Tibial nerve (tissue), 4 donors: ENCODE measurements at regions not wholly inside any gene's neighbourhood (a gene's known extent, or its start where the extent isn't known, plus 50 kb on each side); places are given as distances from the start of the nearest gene placed in this dataset.
"Not testable (repeated sequence)": the region's sequence is repeated elsewhere in the genome, so short reads cannot be mapped to it uniquely, and the experiment has no call there.

Source experiments
- DNase-seq, 2 donors: peaks; one replicate each; pipeline ENCODE4 v3.0.0-alpha.2; 2019; ENCODE audit warnings: low spot score in 2 of 2
- H3K27ac ChIP-seq, 4 donors: fragments of 200-600 bp; sonication (generic) in 3 of 4; one replicate each; pipeline ENCODE4 v1.5.1; 2017 to 2019; ENCODE audit warnings: mild to moderate bottlenecking in 1 of 4
- H3K27me3 ChIP-seq, 2 donors: fragments of 200-600 bp; sonication (generic) in 1 of 2; one replicate each; pipeline versions ENCODE4 v1.5.1 to v1.6.0; 2017 to 2019
- H3K36me3 ChIP-seq, 3 donors: fragments of 200-600 bp; sonication (generic); one replicate each; pipeline ENCODE4 v1.5.1; 2018 to 2019
- H3K4me1 ChIP-seq, 4 donors: fragments of 200-600 bp; sonication (generic) in 3 of 4; one replicate each; pipeline ENCODE4 v1.5.1; 2017 to 2019
- H3K4me3 ChIP-seq, 4 donors: fragments of 200-600 bp; sonication (generic) in 3 of 4; one replicate each; pipeline ENCODE4 v1.5.1; 2017 to 2019; ENCODE audit warnings: mild to moderate bottlenecking in 1 of 4, moderate library complexity in 1 of 4
- H3K9me3 ChIP-seq, 4 donors: fragments of 200-600 bp; sonication (generic) in 3 of 4; one replicate each; pipeline ENCODE4 v1.5.1; 2017 to 2019
- EP300 ChIP-seq, 2 donors: sonication (generic); formaldehyde crosslinking; IDR thresholded peaks; one replicate each; pipeline ENCODE4 v1.6.1; 2017; ENCODE audit warnings: antibody characterized with exemption in 2 of 2, mild to moderate bottlenecking in 1 of 2
- POLR2A ChIP-seq, 2 donors: fragments of 450-650 bp; IDR thresholded peaks; one replicate each; pipeline ENCODE4 v1.6.1; 2017; ENCODE audit warnings: antibody characterized with exemption in 2 of 2, mild to moderate bottlenecking in 2 of 2, moderate library complexity in 2 of 2
- WGBS, 2 donors: methylation state at CpG; one replicate each; pipeline ENCODE4 v1.1.5; 2018; 5-methylcytosine and 5-hydroxymethylcytosine counted together
- TF ChIP-seq, protein P1 (sequence below), 5 experiments: fragments of 200-600 bp in 3 of 5; fragments of 450-650 bp in 2 of 5; sonication (generic) in 3 of 5; IDR thresholded peaks; one replicate each; pipeline ENCODE4 v1.5.1; 2016 to 2019; ENCODE audit warnings: antibody characterized with exemption in 5 of 5, mild to moderate bottlenecking in 3 of 5, moderate library complexity in 2 of 5

DNA sequence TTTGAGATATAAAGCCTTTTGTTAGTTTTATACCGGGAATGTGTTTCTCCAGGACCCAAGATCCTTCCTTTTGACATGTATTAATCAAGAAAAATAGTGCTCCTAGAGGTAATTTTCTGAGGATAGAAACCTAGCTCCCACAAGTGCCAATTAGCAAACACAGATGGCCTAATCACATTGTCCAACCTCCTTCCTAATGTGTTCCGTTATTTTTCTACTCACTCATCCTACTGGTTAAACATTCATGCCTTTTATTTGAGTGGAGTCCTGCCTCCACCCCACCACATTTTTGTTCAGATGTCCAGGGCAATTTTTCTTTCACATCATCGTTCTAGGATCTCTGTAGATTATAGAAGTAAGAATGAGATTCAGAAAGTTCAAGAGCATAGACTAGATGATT, 610.0 kb upstream of the MBL2 start:
- Histone ChIP-seq H3K4me1 (no peaks in the 10 kb centered on the region), H3K27me3 (no peaks in the 10 kb centered on the region), H3K27ac (no peak overlapping the region), H3K36me3 (no peaks in the 10 kb centered on the region), H3K9me3 (no peaks in the 10 kb centered on the region), H3K4me3 (no peak overlapping the region)
- WGBS, 2 donors: 62 to 64% methylated on average over 3 of the region's 3 CpGs
- no peak for DNase-seq
- TF ChIP-seq POLR2A (IDR thresholded peaks at IDR 0.05) (no peak), EP300 (IDR thresholded peaks at IDR 0.05) (no peak)
- TF ChIP-seq, protein P1, sequence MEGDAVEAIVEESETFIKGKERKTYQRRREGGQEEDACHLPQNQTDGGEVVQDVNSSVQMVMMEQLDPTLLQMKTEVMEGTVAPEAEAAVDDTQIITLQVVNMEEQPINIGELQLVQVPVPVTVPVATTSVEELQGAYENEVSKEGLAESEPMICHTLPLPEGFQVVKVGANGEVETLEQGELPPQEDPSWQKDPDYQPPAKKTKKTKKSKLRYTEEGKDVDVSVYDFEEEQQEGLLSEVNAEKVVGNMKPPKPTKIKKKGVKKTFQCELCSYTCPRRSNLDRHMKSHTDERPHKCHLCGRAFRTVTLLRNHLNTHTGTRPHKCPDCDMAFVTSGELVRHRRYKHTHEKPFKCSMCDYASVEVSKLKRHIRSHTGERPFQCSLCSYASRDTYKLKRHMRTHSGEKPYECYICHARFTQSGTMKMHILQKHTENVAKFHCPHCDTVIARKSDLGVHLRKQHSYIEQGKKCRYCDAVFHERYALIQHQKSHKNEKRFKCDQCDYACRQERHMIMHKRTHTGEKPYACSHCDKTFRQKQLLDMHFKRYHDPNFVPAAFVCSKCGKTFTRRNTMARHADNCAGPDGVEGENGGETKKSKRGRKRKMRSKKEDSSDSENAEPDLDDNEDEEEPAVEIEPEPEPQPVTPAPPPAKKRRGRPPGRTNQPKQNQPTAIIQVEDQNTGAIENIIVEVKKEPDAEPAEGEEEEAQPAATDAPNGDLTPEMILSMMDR (IDR thresholded peaks at IDR 0.05): no peak

DNA sequence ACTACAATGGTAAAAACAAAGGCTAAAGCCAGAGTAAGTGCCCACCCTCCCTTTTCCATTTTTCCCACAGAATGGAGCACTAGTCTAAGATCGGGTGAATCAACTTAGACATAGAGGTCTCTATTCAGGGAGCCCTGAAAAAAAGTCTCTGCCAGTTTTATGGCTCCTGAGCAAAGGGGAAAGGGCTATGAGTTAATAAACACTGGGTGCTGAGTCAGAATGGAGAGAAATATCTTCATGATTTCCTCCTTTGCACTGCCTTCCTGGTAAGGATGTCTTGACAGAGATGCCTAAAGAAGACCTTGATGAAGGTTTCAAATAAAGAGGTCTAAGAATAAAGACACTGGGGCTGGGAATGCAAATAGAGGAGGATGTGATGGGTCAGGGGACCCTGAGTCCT, 607.4 kb upstream of the MBL2 start:
- Histone ChIP-seq H3K4me3 (no peak overlapping the region), H3K36me3 (no peaks in the 10 kb centered on the region), H3K4me1 (no peaks in the 10 kb centered on the region), H3K27ac (no peak overlapping the region), H3K9me3 (no peaks in the 10 kb centered on the region), H3K27me3 (no peaks in the 10 kb centered on the region)
- DNase-seq: no peak
- WGBS, 2 donors: 39 to 44% methylated on average over 1 of the region's 1 CpG
- TF ChIP-seq EP300 (IDR thresholded peaks at IDR 0.05) (no peak), POLR2A (IDR thresholded peaks at IDR 0.05) (no peak)
- TF ChIP-seq, protein P1 (IDR thresholded peaks at IDR 0.05): no peak

DNA sequence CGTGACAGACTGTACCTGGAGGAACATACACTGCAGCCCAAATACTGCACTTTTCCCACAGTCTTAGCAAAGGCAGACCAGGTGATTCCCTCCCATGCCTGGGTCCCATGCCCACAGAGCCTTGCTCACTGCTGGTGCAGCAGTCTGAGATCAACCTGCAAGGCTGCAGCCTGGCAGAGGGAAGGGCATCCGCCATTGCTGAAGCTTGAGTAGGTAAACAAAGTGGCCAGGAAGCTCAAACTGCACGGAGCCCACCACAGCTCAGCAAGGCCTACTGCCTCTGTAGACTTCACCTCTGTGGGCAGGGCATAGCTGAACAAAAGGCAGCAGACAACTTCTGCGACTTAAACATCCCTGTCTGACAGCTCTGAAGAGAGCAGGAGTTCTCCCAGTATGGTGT, 597.8 kb upstream of the MBL2 start:
- WGBS, 2 donors: 78 to 91% methylated on average over 4 of the region's 4 CpGs
- TF ChIP-seq EP300 (IDR thresholded peaks at IDR 0.05): no peak
- TF ChIP-seq, protein P1 (IDR thresholded peaks at IDR 0.05): no peak
- no peak for TF ChIP-seq POLR2A (IDR thresholded peaks at IDR 0.05)
- no peaks in the 10 kb centered on the region for H3K4me1 ChIP-seq

DNA sequence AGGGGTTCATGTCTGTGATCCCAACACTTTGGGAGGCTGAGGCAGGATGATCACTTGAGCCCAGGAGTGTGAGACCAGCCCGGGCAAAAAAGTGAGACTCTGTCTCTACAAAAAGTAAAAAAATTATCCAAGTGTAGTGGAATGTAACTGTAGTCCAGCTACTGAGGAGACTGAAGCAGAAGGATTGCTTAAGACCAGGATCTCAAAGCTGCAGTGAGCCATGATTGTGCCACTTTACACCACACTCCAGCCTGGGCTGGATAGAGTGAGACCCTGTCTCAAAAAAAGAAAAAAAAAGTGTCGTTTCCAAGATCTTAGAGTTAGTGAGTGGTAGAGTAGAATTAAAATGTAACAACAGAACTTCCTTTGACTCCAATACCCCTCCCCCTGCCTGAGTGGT, 589.4 kb upstream of the MBL2 start:
- H3K36me3 ChIP-seq: no peaks in the 10 kb centered on the region
- no peak overlapping the region for H3K27ac ChIP-seq
- no peak for DNase-seq
- H3K4me3 ChIP-seq: no peak overlapping the region
- H3K4me1 ChIP-seq: no peaks in the 10 kb centered on the region
- TF ChIP-seq, protein P1 (IDR thresholded peaks at IDR 0.05): no peak
- TF ChIP-seq EP300 (IDR thresholded peaks at IDR 0.05) (no peak), POLR2A (IDR thresholded peaks at IDR 0.05) (no peak)
- WGBS, 2 donors: 59 to 60% methylated on average over 2 of the region's 2 CpGs
- H3K27me3 ChIP-seq: no peaks in the 10 kb centered on the region
- no peaks in the 10 kb centered on the region for H3K9me3 ChIP-seq

More for the DNA sequence above, 597.8 kb upstream of the MBL2 start:
- peaks cover 0 to 3% (median 0%) of the 10 kb centered on the region in 4 donors for H3K9me3 ChIP-seq
- H3K36me3 ChIP-seq: no peaks in the 10 kb centered on the region
- H3K27me3 ChIP-seq: no peaks in the 10 kb centered on the region
- no peak overlapping the region for H3K4me3 ChIP-seq
- no peak overlapping the region for H3K27ac ChIP-seq
- DNase-seq: no peak

DNA sequence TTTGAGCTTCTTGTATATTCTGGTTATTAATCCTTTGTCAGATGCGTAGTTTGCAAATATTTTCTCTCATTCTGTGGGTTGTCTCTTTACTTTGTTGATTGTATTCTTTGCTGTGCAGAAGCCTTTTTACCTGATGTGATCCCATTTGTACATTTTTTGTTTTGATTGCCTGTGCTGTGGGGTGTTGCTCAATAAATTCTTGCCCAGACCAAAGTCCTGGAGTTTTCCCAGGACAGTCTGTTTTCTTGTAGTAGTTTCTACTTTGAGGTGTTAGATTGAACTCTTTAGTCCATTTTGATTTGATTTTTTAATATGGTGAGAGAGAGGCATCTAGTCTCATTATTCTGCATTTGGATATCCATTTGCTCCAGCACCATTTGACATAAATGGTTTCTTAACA, 588.7 kb upstream of the MBL2 start:
- DNase-seq: no peak
- 89 to 100% methylated on average over 1 of the region's 1 CpG for WGBS, 2 donors
- Histone ChIP-seq H3K36me3 (no peaks in the 10 kb centered on the region), H3K27ac (no peak overlapping the region), H3K9me3 (no peaks in the 10 kb centered on the region), H3K4me3 (no peak overlapping the region), H3K27me3 (no peaks in the 10 kb centered on the region), H3K4me1 (no peaks in the 10 kb centered on the region)
- TF ChIP-seq, protein P1 (IDR thresholded peaks at IDR 0.05): no peak
- TF ChIP-seq EP300 (IDR thresholded peaks at IDR 0.05) (no peak), POLR2A (IDR thresholded peaks at IDR 0.05) (no peak)

DNA sequence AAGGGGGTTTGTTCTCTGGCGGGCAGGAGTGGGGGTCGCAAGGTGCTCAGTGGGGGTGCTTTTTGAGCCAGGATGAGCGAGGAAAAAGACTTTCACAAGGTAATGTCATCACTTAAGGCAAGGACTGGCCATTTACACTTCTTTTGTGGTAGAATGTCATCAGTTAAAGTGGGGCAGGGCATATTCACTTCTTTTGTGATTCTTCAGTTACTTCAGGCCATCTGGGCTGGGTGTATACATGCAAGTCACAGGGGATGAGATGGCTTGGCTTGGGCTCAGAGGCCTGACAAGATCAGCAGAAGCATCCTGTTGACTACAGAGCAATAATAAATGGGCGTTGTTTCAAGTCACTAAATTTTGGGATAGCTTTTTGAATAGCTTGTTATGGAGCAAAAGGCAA, 586.4 kb upstream of the MBL2 start:
- DNase-seq, H3K27me3 ChIP-seq, H3K9me3 ChIP-seq, H3K4me3 ChIP-seq, H3K27ac ChIP-seq, H3K36me3 ChIP-seq, H3K4me1 ChIP-seq: not testable (repeated sequence)
- 70 to 71% methylated on average over 4 of the region's 4 CpGs for WGBS, 2 donors
